ENCODE measurements at regions not wholly inside any gene's neighbourhood (a gene's known extent, or its start where the extent isn't known, plus 50 kb on each side); places are given as distances from the start of the nearest gene placed in this dataset.

GRCh38 chr15:88344786-88345185, 88.2 kb upstream of the NTRK3 start:
- Histone ChIP-seq H4K91ac (replicated peaks; ENCODE audit: insufficient read length, low read length) (no peak overlapping the region), H3K27ac (ENCODE audit: low read depth, low read length) (no peak overlapping the region), H2BK20ac (ENCODE audit: low read length) (no peak overlapping the region), H3K14ac (ENCODE audit: insufficient read length) (no peak overlapping the region), H3K23me2 (ENCODE audit: low read depth, low read length) (no peaks in the 10 kb centered on the region), H3K4me3 (ENCODE audit: extremely low read depth in 1 of 4, insufficient read depth in 2 of 4, low read depth in 3 of 4, low read length in 4 of 4) (no peak overlapping the region), H4K5ac (ENCODE audit: insufficient read length, low read depth, low read length) (no peak overlapping the region), H3K4me2 (ENCODE audit: insufficient read depth in 1 of 2, low read depth in 2 of 2, low read length in 2 of 2) (no peak overlapping the region), H3K27me3 (replicated peaks in 1 of 4; ENCODE audit: control insufficient read depth in 3 of 4, extremely low read depth in 1 of 4, insufficient read depth in 3 of 4, low read length in 3 of 4) (no peaks in the 10 kb centered on the region), H3K23ac (ENCODE audit: insufficient read length) (no peak overlapping the region), H2AK5ac (ENCODE audit: low read depth, low read length) (no peak overlapping the region), H3K4ac (replicated peaks; ENCODE audit: insufficient read length, low read depth, low read length) (no peak overlapping the region), H2BK5ac (ENCODE audit: low read depth, low read length) (no peak overlapping the region), H4K20me1 (replicated peaks in 1 of 2; ENCODE audit: control insufficient read depth in 1 of 2, insufficient read depth in 2 of 2, low read length in 2 of 2) (no peaks in the 10 kb centered on the region), H3K4me1 (replicated peaks in 1 of 4; ENCODE audit: control insufficient read depth in 3 of 4, insufficient read depth in 4 of 4, low read length in 3 of 4) (no peaks in the 10 kb centered on the region), H2BK12ac (ENCODE audit: low read depth, low read length) (no peak overlapping the region), H3K56ac (replicated peaks; ENCODE audit: insufficient read length, low read depth, low read length) (no peak overlapping the region), H3K18ac (ENCODE audit: extremely low read depth, low read length) (no peak overlapping the region), H3K9me3 (ENCODE audit: insufficient read depth in 2 of 2, low read depth in 1 of 2, low read length in 1 of 2) (no peaks in the 10 kb centered on the region), H3K9ac (replicated peaks in 1 of 4; ENCODE audit: extremely low read depth in 1 of 4, low read depth in 3 of 4, low read length in 3 of 4) (no peak overlapping the region), H3K79me2 (ENCODE audit: control insufficient read depth in 1 of 2, insufficient read depth in 2 of 2, low read length in 2 of 2) (no peaks in the 10 kb centered on the region), H3K36me3 (ENCODE audit: control insufficient read depth in 2 of 4, insufficient read depth in 4 of 4, low read length in 3 of 4) (no peaks in the 10 kb centered on the region), H2AFZ (ENCODE audit: low read length) (no peak overlapping the region), H3K79me1 (ENCODE audit: low read depth, low read length) (no peaks in the 10 kb centered on the region), H2BK120ac (replicated peaks; ENCODE audit: low read depth, low read length) (no peak overlapping the region), H4K8ac (ENCODE audit: extremely low read depth, insufficient read depth, low read length) (no peak overlapping the region), H2BK15ac (ENCODE audit: low read length) (no peak overlapping the region)
- DNase-seq (ENCODE audit: low read depth in 1 of 2, low spot score in 2 of 2) (no peak), FAIRE-seq (no peak)
- CTCF ChIA-PET (ENCODE audit: partially characterized antibody) = no interaction called here
- POLR2A ChIA-PET (ENCODE audit: partially characterized antibody) = no interaction called here
- WGBS, 2 experiments (ENCODE audit: extremely low coverage in 1 of 2, insufficient coverage in 1 of 2, insufficient read length in 1 of 2, insufficient replicate concordance in 2 of 2, low coverage in 1 of 2, low lambda C conversion rate in 2 of 2, missing lambda C conversion rate in 1 of 2) = 80% methylated on average over 2 of the region's 2 CpGs; no CpG with 5 or more reads in 1 of the 2 experiments
- TF ChIP-seq GTF2F1 (IDR thresholded peaks at IDR 0.05; ENCODE audit: borderline replicate concordance, low read depth, low read length) (no peak), TCF12 (IDR thresholded peaks at IDR 0.05; ENCODE audit: low read depth, low read length) (no peak), POLR2AphosphoS5 (IDR thresholded peaks at IDR 0.05; ENCODE audit: low read depth, low read length) (no peak), CHD2 (IDR thresholded peaks at IDR 0.05; ENCODE audit: low read length) (no peak), KDM1A (IDR thresholded peaks at IDR 0.05; ENCODE audit: borderline replicate concordance, low read length) (no peak), CHD1 (IDR thresholded peaks at IDR 0.05; ENCODE audit: low read depth, low read length) (no peak), SP2 (IDR thresholded peaks at IDR 0.05; ENCODE audit: low read length) (no peak), POU5F1 (IDR thresholded peaks at IDR 0.05; ENCODE audit: low read depth, low read length) (no peak), SIRT6 (IDR thresholded peaks at IDR 0.05; ENCODE audit: low read length) (no peak), ZNF274 (IDR thresholded peaks at IDR 0.05; ENCODE audit: borderline replicate concordance, extremely low read depth, low read length) (no peak), YY1 (IDR thresholded peaks at IDR 0.05; ENCODE audit: low read depth, low read length) (no peak), CTBP2 (IDR thresholded peaks at IDR 0.05; ENCODE audit: borderline replicate concordance, insufficient read depth, insufficient read length, low read length) (no peak), ASH2L (IDR thresholded peaks at IDR 0.05; ENCODE audit: low read length) (no peak), TAF7 (optimal IDR thresholded peaks at IDR 0.05; ENCODE audit: borderline replicate concordance, low read depth, low read length) (no peak), BRCA1 (IDR thresholded peaks at IDR 0.05; ENCODE audit: low read depth, low read length) (no peak), EGR1 (IDR thresholded peaks at IDR 0.05; ENCODE audit: borderline replicate concordance, low read depth, low read length) (no peak)
- TF ChIP-seq, protein P1, sequence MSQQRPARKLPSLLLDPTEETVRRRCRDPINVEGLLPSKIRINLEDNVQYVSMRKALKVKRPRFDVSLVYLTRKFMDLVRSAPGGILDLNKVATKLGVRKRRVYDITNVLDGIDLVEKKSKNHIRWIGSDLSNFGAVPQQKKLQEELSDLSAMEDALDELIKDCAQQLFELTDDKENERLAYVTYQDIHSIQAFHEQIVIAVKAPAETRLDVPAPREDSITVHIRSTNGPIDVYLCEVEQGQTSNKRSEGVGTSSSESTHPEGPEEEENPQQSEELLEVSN (IDR thresholded peaks at IDR 0.05) = no peak
